HG02943 (cell line): ENCODE measurements at regions not wholly inside any gene's neighbourhood (a gene's known extent, or its start where the extent isn't known, plus 50 kb on each side); places are given as distances from the start of the nearest gene placed in this dataset.
"Not testable (repeated sequence)": the region's sequence is repeated elsewhere in the genome, so short reads cannot be mapped to it uniquely, and the experiment has no call there.

ENCODE experiments used
- ATAC-seq: cut with Tn5 transposase; IDR thresholded peaks from one replicate; pipeline ENCODE4 v1.9.1; 2021; ENCODE audit warnings: mild to moderate bottlenecking, low read depth, moderate library complexity; ENCODE audit not compliant: unreplicated experiment

GRCh38 chr7:118762451-118762850, 537.9 kb downstream of the ANKRD7 start:
- no peak for ATAC-seq

- ATAC-seq = no peak
Observed at GRCh38 chr7:118764221-118764620, 539.7 kb downstream of the ANKRD7 start.

- ATAC-seq = no peak
Observed at GRCh38 chr7:118771672-118772071, 547.2 kb downstream of the ANKRD7 start.

DNA sequence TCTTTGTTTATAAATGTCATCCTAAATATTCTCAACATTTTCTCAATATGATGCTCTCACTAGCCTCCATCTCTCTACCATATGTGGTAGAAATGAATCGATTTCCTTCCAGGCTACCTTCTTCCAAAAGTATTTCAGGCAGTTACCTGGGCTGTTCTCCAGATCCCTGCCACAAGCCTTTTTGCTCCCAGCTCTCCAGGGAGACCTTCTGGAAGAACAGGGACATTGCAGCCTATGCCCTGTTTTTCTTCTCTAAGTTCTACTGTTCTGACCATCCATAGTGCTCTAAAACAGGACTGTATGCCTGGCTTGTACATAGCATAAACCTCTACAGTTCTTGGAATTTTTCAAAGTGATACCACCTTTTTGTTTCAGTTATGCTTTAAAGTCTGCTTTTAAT, 552.8 kb downstream of the ANKRD7 start:
- ATAC-seq = no peak

DNA sequence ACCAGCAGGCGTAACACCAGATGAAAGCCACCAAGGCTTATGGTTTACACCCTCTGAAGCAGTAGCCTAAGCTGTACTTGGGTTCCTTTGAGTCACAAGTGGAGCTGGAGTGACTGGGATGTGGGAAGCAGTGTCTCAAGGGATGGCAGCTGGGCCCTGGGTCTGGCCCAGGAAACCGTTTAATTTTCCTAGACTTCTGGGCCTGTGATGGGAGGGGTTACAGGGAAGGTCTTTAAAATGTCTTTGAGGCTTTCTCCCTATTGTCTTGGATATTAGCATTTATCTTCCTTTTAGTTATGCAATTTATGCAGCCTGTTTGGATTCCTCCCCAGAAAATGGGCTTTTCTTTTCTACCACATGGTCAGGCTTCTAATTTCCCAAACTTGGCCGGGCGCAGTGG, 568.2 kb downstream of the ANKRD7 start:
- ATAC-seq = no peak

- ATAC-seq = no peak
Observed at GRCh38 chr7:118793582-118793981, 569.1 kb downstream of the ANKRD7 start.

DNA sequence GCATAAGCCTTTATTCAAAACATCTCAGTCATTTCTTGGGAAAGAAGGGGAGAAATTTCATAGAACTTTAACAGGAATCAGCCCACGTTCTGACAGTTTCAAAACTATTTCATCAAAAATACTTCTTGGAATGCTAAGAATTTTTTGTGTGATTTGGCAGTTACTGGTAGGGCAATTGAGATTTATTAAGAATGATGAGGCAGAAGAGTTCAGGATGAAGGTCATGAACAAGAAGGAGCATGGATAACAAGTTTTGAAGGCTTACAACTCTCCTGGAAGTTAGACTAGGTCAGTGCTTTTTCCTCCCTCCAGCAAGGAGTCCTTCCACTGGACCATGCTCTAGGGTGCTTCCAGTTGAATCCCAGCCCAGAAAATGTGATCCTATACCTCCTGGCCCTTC, 569.9 kb downstream of the ANKRD7 start:
- no peak for ATAC-seq

DNA sequence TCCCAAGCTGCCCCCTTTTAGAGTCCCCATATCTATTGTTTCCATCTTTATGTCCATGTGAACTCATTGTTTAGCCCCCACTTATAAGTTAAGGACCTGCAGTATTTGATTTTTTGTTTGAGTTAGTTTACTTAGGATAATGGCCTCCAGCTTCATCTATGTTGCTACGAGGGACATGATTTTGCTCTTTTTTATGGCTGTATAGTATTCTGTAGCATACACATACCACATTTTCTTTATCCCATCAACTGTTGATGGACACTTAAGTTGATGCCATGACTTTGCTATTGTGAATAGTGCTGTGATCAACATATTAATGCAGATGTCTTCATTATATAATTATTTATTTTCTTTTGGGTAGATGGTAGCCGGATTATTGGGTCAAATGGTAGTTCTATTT, 576.9 kb downstream of the ANKRD7 start:
- no peak for ATAC-seq

GRCh38 chr7:118802726-118803125, 578.2 kb downstream of the ANKRD7 start:
- no peak for ATAC-seq

DNA sequence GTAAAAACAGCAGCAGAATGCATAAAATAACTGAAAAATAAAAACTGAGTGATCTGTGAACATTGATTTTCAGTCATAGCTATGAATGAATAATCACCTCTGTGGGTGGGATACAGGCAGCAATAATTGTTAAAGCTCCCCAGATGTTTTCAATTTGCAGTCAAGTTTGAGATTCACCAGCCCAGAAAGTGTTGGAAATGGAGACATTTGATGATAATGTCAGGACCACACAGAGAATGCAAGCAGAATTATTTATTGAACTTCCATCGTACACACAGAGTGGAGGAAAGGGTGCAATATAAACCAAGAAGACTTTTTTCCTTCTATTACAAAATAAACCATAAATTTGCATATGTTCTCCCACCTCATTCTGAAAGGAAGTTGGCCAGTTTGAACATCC, 601.7 kb downstream of the ANKRD7 start:
- ATAC-seq = no peak

- ATAC-seq = peak; percentile 98
Observed at GRCh38 chr7:118836933-118837332, 612.4 kb downstream of the ANKRD7 start.

DNA sequence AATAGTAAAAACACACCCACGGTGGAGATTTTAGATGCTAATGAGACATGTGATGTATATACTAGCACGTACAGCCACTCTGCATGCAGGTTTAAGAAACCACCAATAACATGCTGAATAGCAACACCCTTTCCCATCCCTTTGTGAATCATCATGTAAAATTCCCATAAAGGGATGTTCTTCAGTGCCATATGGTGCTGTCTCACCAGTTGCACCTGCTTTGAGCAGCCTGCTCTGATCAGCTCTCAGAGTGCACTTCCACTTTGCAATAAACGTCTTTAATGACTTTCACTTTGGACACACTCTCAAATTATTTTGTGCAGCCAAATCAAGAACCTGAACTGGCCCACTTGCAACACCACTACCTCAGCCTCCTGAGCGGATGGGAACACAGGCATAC, 615.0 kb downstream of the ANKRD7 start:
- no peak for ATAC-seq

DNA sequence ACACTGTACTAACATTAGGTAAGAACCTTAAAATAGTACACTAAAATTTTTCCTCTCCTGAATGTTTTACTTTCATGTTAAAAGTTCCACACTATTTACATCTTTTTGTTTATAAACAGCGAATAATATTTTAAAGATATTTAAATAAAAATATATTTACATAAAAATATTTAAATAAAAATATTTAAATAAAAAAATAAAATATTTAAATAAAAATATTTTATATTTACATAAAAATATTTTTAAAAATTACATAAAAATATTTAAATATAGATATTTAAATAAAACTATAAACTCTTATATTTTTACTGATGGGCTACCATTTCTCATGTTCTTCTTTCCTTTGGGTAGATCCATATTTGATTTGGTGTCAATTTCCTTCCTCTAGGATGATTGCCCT, 619.0 kb downstream of the ANKRD7 start:
- ATAC-seq = no peak

DNA sequence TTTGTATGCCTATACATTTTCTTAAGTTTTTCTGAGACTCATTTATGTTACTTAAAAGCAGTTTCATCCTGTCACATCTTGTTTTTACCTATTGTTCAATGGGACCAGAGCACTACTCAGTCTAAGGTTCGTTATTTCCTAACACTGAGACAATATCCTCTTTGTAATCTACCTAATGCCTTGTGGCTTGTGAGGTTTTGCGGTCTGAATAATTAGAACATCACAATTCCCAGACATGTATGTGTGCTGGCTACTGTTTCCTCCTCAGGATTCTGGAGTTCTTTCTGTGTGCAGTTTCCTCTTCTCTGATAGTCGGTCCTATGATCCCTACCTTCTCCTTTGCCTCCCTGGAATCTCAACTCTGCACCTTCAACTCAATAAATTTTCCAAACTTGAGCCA, 620.2 kb downstream of the ANKRD7 start:
- ATAC-seq = no peak

GRCh38 chr7:118845791-118846190, 621.3 kb downstream of the ANKRD7 start:
- no peak for ATAC-seq

- no peak for ATAC-seq
Observed at GRCh38 chr7:118846977-118847376, 622.5 kb downstream of the ANKRD7 start.

- ATAC-seq = no peak
Observed at GRCh38 chr7:118855290-118855689, 630.8 kb downstream of the ANKRD7 start.

DNA sequence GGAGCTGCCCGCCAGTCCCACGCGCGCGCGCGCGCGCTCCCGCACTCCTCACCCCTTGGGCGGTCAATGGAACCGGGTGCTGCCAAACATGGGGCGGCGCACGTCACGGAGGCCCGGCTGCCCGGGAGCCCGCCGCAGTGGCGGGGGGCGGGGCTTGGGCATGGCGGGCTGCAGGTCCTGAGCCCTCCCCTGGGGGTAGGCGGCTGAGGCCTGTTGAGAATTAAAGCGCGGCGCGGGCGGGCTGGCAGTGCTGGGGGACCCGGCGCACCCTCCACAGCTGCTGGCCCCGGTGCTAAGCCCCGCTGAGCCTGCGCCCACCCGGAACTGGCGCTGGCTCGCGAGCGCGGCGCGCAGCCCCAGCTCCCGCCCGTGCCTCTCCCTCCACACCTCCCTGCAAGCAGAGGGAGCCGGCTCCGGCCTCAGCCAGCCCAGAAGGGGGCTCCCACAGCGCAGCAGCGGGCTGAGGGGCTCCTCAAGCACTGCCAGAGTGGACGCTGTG, 634.2 kb downstream of the ANKRD7 start:
- ATAC-seq = no peak

DNA sequence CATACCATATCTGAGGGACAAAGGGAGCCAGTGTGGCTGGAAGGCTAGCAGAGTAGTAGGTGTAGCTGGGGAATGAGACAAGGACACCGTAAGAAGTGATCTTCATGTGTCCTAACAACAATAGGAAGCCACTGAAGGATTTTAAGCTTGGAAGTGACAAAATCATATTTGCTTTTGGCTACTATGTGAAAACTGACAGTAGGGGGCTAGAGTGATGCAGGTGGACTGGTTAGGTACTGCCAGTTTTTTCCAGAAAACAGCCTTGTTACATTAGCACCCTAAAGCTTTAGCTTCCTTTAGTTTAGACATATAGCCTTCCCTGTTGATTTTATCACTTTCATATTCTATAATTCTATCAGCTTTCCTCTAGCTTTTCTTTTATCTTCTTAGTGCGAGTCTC, 637.1 kb downstream of the ANKRD7 start:
- no peak for ATAC-seq

- ATAC-seq = no peak
Observed at GRCh38 chr7:118862740-118863139, 638.2 kb downstream of the ANKRD7 start.

DNA sequence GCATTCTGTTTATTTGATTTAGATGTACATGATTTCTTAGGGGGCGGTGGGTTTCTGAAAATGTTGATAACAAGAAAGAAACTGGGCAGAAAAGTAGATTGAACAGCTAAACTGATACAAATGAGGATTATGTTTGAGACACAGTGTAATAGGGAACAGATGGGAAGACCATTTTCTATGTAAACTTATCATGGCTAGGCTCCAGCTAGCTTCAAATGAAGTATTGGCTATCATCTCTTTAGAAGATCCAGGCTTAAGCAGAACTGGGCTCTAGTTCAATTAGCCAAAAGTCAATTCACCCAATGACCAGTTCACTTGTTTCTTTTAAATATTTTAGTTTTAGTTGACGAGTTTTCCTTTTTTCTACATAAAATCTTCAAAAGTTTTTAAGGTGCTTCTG, 639.5 kb downstream of the ANKRD7 start:
- ATAC-seq = no peak

- ATAC-seq = no peak
Observed at GRCh38 chr7:118867860-118868259, 643.4 kb downstream of the ANKRD7 start.

DNA sequence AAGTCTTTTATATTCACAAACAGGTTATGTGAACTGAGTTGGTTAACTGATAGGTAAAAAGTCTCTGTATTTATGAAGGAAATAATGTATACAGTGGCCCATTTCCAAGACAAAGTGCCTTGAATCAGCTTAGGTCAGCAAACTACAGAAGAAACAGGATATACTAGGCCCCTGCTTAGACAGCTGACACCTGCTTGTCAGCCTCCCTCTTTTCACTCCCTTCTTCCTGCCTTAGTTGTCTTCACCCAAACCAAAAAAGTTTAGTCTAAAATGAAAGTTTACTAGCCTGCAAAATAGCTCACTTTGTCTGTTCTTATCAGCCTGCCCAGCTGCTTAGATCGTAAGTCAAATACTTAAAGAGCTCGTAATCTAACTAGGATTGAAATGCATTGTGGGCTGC, 644.6 kb downstream of the ANKRD7 start:
- not testable (repeated sequence) for ATAC-seq
